Endothelial cell of umbilical vein (primary cell): ENCODE measurements at regions not wholly inside any gene's neighbourhood (a gene's known extent, or its start where the extent isn't known, plus 50 kb on each side); places are given as distances from the start of the nearest gene placed in this dataset.

ENCODE experiments used
- CTCF ChIP-seq, 2 donors: IDR thresholded peaks; 1 replicate in 1 of 2; 2 replicates in 1 of 2; pipeline ENCODE4 v1.5.1; 2011; ENCODE audit warnings: low read length in 2 of 2, mild to moderate bottlenecking in 2 of 2, moderate library complexity in 2 of 2, control low read depth in 1 of 2, inconsistent platforms in 1 of 2, low read depth in 1 of 2; ENCODE audit not compliant: insufficient read depth in 1 of 2; ENCODE audit errors: extremely low read depth in 1 of 2
- EZH2 ChIP-seq: IDR thresholded peaks from 2 replicates; pipeline ENCODE4 v1.6.1; 2012; ENCODE audit warnings: borderline replicate concordance, low read depth, mild to moderate bottlenecking, moderate library complexity, low read length, inconsistent platforms; ENCODE audit not compliant: severe bottlenecking
- GATA2 ChIP-seq: IDR thresholded peaks from 2 replicates; pipeline ENCODE4 v1.7.0; 2011; ENCODE audit warnings: low read depth, mild to moderate bottlenecking, moderate library complexity, mixed read lengths, low read length; ENCODE audit not compliant: insufficient read length, insufficient read depth
- JUN ChIP-seq: IDR thresholded peaks from 2 replicates; pipeline ENCODE4 v1.6.1; 2011; ENCODE audit warnings: borderline replicate concordance, low read depth; ENCODE audit not compliant: insufficient read length, insufficient read depth
- MAX ChIP-seq: IDR thresholded peaks from 2 replicates; pipeline ENCODE4 v1.6.1; 2011; ENCODE audit not compliant: insufficient read depth, insufficient read length
- MYC ChIP-seq: IDR thresholded peaks from one replicate; pipeline ENCODE4 v1.6.1; 2011; ENCODE audit warnings: mild to moderate bottlenecking, low read depth, low read length
- POLR2A ChIP-seq: IDR thresholded peaks from 2 replicates; pipeline ENCODE4 v1.6.1; 2012; ENCODE audit warnings: low read depth, mild to moderate bottlenecking, control low read depth, low read length
- POLR2AphosphoS5 ChIP-seq: IDR thresholded peaks from 2 replicates; pipeline ENCODE4 v1.6.1; 2012; ENCODE audit warnings: low read depth, mild to moderate bottlenecking, control low read depth, low read length, moderate library complexity; ENCODE audit not compliant: insufficient read depth

GRCh38 chr15:95293456-95294031 is 1037.0 kb upstream of the NR2F2 start:
- TF ChIP-seq CTCF (IDR thresholded peaks at IDR 0.05; ENCODE audit: extremely low read depth in 1 of 2, insufficient read depth in 1 of 2, low read depth in 1 of 2, low read length in 2 of 2) = no peak
- TF ChIP-seq EZH2 = no peak
- no peak for TF ChIP-seq POLR2AphosphoS5
- no peak for TF ChIP-seq GATA2
- TF ChIP-seq POLR2A = no peak
- no peak for TF ChIP-seq MAX
- TF ChIP-seq JUN = no peak
- TF ChIP-seq MYC = no peak
